ENCODE measurements at regions not wholly inside any gene's neighbourhood (a gene's known extent, or its start where the extent isn't known, plus 50 kb on each side); places are given as distances from the start of the nearest gene placed in this dataset.

GRCh38 chr13:44810061-44810840, 179.0 kb downstream of the NUFIP1 start:
- H3K4me3 ChIP-seq (ENCODE audit: low read depth, low read length), result no peak overlapping the region
- TF ChIP-seq CTCF (IDR thresholded peaks at IDR 0.05; ENCODE audit: low read depth, low read length), result no peak

GRCh38 chr13:44809190-44809589, 180.1 kb downstream of the NUFIP1 start:
- no peak overlapping the region for H3K4me3 ChIP-seq (ENCODE audit: low read depth, low read length)
- no peak for TF ChIP-seq CTCF (IDR thresholded peaks at IDR 0.05; ENCODE audit: low read depth, low read length)

- no peak for TF ChIP-seq CTCF (IDR thresholded peaks at IDR 0.05; ENCODE audit: low read depth, low read length)
- H3K4me3 ChIP-seq (ENCODE audit: low read depth, low read length), result no peak overlapping the region
Observed at GRCh38 chr13:44808185-44808584, 181.1 kb downstream of the NUFIP1 start.

- no peak overlapping the region for H3K4me3 ChIP-seq (ENCODE audit: low read depth, low read length)
- TF ChIP-seq CTCF (IDR thresholded peaks at IDR 0.05; ENCODE audit: low read depth, low read length), result no peak
Observed at GRCh38 chr13:44807449-44808034, 181.7 kb downstream of the NUFIP1 start.

GRCh38 chr13:44806826-44807225, 182.4 kb downstream of the NUFIP1 start:
- H3K4me3 ChIP-seq (ENCODE audit: low read depth, low read length), result no peak overlapping the region
- TF ChIP-seq CTCF (IDR thresholded peaks at IDR 0.05; ENCODE audit: low read depth, low read length), result no peak

- H3K4me3 ChIP-seq (ENCODE audit: low read depth, low read length), result no peak overlapping the region
- no peak for TF ChIP-seq CTCF (IDR thresholded peaks at IDR 0.05; ENCODE audit: low read depth, low read length)
Observed at GRCh38 chr13:44805585-44805984, 183.7 kb downstream of the NUFIP1 start.

- TF ChIP-seq CTCF (IDR thresholded peaks at IDR 0.05; ENCODE audit: low read depth, low read length), result no peak
- no peak overlapping the region for H3K4me3 ChIP-seq (ENCODE audit: low read depth, low read length)
Observed at GRCh38 chr13:44803390-44803789, 185.9 kb downstream of the NUFIP1 start.

All from WI38 (cell line).